Chondrocyte (in vitro differentiated cells): ENCODE measurements at regions not wholly inside any gene's neighbourhood (a gene's known extent, or its start where the extent isn't known, plus 50 kb on each side); places are given as distances from the start of the nearest gene placed in this dataset.

Experiments used
- DNase-seq: peaks from one replicate; pipeline ENCODE4 v3.0.0; 2021; ENCODE audit warnings: mixed read lengths, low spot score
- H3K27ac Mint-ChIP-seq: one replicate; pipeline ENCODE4 v1.8.0; 2021; ENCODE audit warnings: mild to moderate bottlenecking, moderate library complexity, mixed read lengths; ENCODE audit not compliant: unreplicated experiment
- H3K27me3 Mint-ChIP-seq: 2 replicates; pipeline ENCODE4 v1.8.0; 2021; ENCODE audit warnings: low read depth, mixed read lengths
- H3K36me3 Mint-ChIP-seq: 2 replicates; pipeline ENCODE4 v1.8.0; 2021; ENCODE audit warnings: low read depth, mixed read lengths
- H3K4me1 Mint-ChIP-seq: 2 replicates; pipeline ENCODE4 v1.8.0; 2021; ENCODE audit warnings: low read depth, mild to moderate bottlenecking, mixed read lengths
- H3K4me3 Mint-ChIP-seq: one replicate; pipeline ENCODE4 v1.8.0; 2021; ENCODE audit warnings: mild to moderate bottlenecking, moderate library complexity, mixed read lengths; ENCODE audit not compliant: unreplicated experiment
- H3K9me3 Mint-ChIP-seq: 2 replicates; pipeline ENCODE4 v1.8.0; 2021; ENCODE audit warnings: low read depth, mixed read lengths
- CTCF ChIP-seq: fragments of 200-600 bp; sonication (generic); IDR thresholded peaks from 2 replicates; pipeline ENCODE4 v1.5.0; 2021; ENCODE audit warnings: antibody characterized with exemption, mild to moderate bottlenecking, moderate library complexity

GRCh38 chr5:174340226-174340625 lies 294.7 kb downstream of the NSG2 start:
- H3K27me3 Mint-ChIP-seq, result peaks cover 4% of the 10 kb centered on the region
- no peak for DNase-seq
- peaks cover 13% of the 10 kb centered on the region for H3K4me1 Mint-ChIP-seq

GRCh38 chr5:174342696-174343095 lies 297.2 kb downstream of the NSG2 start:
- Mint-ChIP-seq H3K27me3 (peaks cover 5% of the 10 kb centered on the region), H3K27ac (no peak overlapping the region), H3K4me1 (peaks cover 12% of the 10 kb centered on the region), H3K4me3 (no peak overlapping the region), H3K36me3 (no peaks in the 10 kb centered on the region), H3K9me3 (peaks cover 3% of the 10 kb centered on the region)
- TF ChIP-seq CTCF, result no peak
- no peak for DNase-seq

More at GRCh38 chr5:174340226-174340625, 294.7 kb downstream of the NSG2 start:
- H3K36me3 Mint-ChIP-seq, result no peaks in the 10 kb centered on the region
- no peak overlapping the region for H3K27ac Mint-ChIP-seq
- no peak for TF ChIP-seq CTCF
- peaks cover under 1% of the 10 kb centered on the region for H3K9me3 Mint-ChIP-seq
- no peak overlapping the region for H3K4me3 Mint-ChIP-seq

GRCh38 chr5:174343826-174344225 lies 298.3 kb downstream of the NSG2 start:
- Mint-ChIP-seq H3K4me1 (peaks cover 11% of the 10 kb centered on the region), H3K36me3 (no peaks in the 10 kb centered on the region), H3K9me3 (peaks cover 3% of the 10 kb centered on the region)

DNA sequence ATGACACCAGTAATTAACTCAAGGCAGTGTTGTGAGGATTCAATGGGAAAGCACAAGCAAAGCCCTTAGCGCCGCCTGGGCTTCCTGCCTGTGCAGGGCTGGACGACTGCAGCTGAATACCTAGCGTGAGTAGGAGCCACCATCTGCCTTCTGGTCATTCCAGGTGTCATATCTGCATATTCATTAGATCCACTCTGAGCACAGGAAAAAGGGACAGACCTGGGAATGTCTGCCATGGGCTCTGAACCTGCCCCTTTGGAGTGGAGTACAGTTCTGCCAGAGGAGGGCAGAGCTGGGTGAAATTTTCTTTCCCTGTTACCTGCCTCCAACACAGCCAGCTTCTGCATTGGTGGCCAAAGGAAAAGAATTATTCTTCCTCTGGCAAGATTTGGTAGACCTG lies 298.8 kb downstream of the NSG2 start:
- Mint-ChIP-seq H3K9me3 (peaks cover 3% of the 10 kb centered on the region), H3K4me1 (peaks cover 13% of the 10 kb centered on the region), H3K36me3 (no peaks in the 10 kb centered on the region), H3K27ac (no peak overlapping the region), H3K27me3 (peaks cover 5% of the 10 kb centered on the region), H3K4me3 (no peak overlapping the region)
- TF ChIP-seq CTCF, result no peak
- no peak for DNase-seq

More at GRCh38 chr5:174343826-174344225, 298.3 kb downstream of the NSG2 start:
- no peak for DNase-seq
- TF ChIP-seq CTCF, result no peak
- H3K27ac Mint-ChIP-seq, result no peak overlapping the region
- peaks cover 5% of the 10 kb centered on the region for H3K27me3 Mint-ChIP-seq
- H3K4me3 Mint-ChIP-seq, result no peak overlapping the region

DNA sequence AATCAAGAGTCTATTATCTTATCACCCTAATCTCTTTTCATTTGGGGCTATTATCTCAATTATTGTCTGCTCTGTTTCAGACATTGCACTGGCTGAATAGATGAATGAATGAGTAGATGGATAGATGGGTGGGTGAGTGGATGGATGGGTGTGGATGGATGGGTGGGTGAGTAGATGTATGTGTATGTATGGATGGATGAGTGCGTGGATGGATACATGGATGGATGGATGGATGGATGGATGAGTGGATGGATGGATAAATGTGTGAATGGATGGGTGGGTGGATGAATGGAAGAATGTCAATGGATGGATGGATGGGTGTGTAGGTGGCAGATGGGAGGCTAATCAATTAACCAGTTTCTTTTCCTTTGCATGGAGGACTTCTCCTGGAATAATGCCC lies 301.7 kb downstream of the NSG2 start:
- Mint-ChIP-seq H3K9me3 (peaks cover 3% of the 10 kb centered on the region), H3K4me1 (peaks cover 19% of the 10 kb centered on the region), H3K27ac (no peak overlapping the region), H3K27me3 (peaks cover 14% of the 10 kb centered on the region), H3K36me3 (no peaks in the 10 kb centered on the region), H3K4me3 (no peak overlapping the region)
- DNase-seq, result no peak
- TF ChIP-seq CTCF, result no peak
